ENCODE measurements at regions not wholly inside any gene's neighbourhood (a gene's known extent, or its start where the extent isn't known, plus 50 kb on each side); places are given as distances from the start of the nearest gene placed in this dataset.

DNA sequence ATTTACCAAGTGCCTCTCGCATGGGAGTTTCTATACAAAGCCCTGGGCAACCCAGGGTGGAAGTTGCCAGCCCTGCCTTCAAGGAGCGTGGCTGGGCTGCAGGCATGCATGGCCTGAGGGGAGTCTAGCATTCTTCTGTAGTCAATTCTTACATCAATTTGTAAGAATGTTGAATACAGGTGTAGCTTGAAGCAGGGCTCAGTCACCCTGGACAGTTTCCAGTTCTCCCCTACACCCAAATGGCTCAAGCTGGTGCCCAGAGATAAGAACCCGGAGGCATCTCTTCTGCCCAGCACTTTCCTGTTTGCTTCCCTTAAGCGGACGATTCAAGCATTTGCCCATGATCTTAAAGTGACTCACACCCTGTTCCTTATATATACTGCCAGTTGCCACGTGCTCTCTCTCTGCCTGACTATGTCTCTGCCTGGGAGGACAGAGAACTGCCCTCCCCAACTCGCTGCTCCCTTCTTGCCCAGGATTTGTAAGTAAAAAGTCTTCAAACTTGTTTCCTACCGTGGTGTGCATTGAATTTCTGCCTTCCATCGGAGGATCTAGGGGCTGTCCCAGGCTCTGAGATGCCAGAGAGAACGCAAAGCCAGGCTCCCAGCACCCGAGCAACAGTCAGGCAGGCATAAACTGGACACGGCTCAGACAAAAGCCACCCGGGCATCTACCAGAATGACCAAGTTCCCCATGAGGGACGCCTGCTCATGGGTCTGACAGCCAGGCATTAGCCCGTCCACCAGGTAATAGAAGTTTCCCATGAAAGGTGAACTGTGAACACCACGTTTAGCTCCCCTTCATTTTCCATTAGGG is 50.9 kb upstream of the AJAP1 start:
- Mint-ChIP-seq H3K4me1 (ENCODE audit: low read depth) (no peaks in the 10 kb centered on the region), H3K36me3 (ENCODE audit: low read depth) (peaks cover 15% of the 10 kb centered on the region), H3K27me3 (ENCODE audit: insufficient read depth) (peaks cover 1% of the 10 kb centered on the region), H3K27ac (no peak overlapping the region), H3K9me3 (peaks cover 87% of the 10 kb centered on the region), H3K4me3 (no peak overlapping the region)
- DNase-seq: no peak
- TF ChIP-seq, protein P1, sequence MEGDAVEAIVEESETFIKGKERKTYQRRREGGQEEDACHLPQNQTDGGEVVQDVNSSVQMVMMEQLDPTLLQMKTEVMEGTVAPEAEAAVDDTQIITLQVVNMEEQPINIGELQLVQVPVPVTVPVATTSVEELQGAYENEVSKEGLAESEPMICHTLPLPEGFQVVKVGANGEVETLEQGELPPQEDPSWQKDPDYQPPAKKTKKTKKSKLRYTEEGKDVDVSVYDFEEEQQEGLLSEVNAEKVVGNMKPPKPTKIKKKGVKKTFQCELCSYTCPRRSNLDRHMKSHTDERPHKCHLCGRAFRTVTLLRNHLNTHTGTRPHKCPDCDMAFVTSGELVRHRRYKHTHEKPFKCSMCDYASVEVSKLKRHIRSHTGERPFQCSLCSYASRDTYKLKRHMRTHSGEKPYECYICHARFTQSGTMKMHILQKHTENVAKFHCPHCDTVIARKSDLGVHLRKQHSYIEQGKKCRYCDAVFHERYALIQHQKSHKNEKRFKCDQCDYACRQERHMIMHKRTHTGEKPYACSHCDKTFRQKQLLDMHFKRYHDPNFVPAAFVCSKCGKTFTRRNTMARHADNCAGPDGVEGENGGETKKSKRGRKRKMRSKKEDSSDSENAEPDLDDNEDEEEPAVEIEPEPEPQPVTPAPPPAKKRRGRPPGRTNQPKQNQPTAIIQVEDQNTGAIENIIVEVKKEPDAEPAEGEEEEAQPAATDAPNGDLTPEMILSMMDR (IDR thresholded peaks at IDR 0.05): no peak
